ENCODE measurements at regions not wholly inside any gene's neighbourhood (a gene's known extent, or its start where the extent isn't known, plus 50 kb on each side); places are given as distances from the start of the nearest gene placed in this dataset.

DNA sequence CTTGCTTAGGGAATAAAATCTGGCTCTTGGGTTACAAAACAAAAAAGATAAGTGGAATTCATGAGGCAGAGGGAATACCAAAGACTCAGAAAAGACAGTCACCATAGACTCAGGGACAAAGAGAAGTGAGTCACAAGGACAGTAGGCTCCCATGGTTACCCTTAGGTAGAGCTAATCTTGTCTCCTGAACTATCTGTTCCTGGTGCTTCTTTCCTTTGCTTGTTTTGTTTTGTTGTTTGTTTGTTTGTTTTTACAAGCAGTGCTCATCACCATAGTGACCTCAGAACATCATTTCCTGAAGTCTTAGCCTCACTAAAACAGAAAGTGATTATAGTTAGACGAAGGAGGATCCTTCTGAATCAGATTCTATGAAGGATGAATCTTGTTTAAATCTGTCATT lies 142.3 kb upstream of the SOX21 start:
- TF ChIP-seq EZH2 (IDR thresholded peaks at IDR 0.05) (no peak), EZH2phosphoT487 (IDR thresholded peaks at IDR 0.05) (no peak)
- TF ChIP-seq, protein P1, sequence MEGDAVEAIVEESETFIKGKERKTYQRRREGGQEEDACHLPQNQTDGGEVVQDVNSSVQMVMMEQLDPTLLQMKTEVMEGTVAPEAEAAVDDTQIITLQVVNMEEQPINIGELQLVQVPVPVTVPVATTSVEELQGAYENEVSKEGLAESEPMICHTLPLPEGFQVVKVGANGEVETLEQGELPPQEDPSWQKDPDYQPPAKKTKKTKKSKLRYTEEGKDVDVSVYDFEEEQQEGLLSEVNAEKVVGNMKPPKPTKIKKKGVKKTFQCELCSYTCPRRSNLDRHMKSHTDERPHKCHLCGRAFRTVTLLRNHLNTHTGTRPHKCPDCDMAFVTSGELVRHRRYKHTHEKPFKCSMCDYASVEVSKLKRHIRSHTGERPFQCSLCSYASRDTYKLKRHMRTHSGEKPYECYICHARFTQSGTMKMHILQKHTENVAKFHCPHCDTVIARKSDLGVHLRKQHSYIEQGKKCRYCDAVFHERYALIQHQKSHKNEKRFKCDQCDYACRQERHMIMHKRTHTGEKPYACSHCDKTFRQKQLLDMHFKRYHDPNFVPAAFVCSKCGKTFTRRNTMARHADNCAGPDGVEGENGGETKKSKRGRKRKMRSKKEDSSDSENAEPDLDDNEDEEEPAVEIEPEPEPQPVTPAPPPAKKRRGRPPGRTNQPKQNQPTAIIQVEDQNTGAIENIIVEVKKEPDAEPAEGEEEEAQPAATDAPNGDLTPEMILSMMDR (IDR thresholded peaks at IDR 0.05), result no peak

Measured in neural progenitor cell (in vitro differentiated cells).